ENCODE measurements at regions not wholly inside any gene's neighbourhood (a gene's known extent, or its start where the extent isn't known, plus 50 kb on each side); places are given as distances from the start of the nearest gene placed in this dataset.

DNA sequence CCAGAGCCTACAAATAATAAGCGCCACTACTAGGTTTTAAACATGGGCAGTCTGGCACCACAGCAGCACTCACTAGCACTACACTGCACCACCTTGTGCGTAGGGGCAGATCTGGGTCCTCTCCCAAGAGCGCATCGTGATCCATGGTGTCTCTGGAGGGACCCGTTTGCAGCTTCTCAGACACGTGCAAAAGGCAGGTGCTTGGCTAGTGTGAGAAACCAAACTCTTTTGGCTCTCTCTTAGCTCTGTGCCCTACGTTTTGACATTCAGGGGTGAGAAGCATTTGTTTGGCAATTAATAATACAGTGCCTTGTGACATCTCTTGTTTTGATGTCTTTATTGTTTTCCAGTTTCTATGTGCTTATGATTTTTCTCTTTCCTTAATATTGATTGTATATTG lies 75.4 kb upstream of the EGFLAM start:
- TF ChIP-seq, protein P1, sequence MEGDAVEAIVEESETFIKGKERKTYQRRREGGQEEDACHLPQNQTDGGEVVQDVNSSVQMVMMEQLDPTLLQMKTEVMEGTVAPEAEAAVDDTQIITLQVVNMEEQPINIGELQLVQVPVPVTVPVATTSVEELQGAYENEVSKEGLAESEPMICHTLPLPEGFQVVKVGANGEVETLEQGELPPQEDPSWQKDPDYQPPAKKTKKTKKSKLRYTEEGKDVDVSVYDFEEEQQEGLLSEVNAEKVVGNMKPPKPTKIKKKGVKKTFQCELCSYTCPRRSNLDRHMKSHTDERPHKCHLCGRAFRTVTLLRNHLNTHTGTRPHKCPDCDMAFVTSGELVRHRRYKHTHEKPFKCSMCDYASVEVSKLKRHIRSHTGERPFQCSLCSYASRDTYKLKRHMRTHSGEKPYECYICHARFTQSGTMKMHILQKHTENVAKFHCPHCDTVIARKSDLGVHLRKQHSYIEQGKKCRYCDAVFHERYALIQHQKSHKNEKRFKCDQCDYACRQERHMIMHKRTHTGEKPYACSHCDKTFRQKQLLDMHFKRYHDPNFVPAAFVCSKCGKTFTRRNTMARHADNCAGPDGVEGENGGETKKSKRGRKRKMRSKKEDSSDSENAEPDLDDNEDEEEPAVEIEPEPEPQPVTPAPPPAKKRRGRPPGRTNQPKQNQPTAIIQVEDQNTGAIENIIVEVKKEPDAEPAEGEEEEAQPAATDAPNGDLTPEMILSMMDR (IDR thresholded peaks at IDR 0.05), result no peak
- TF ChIP-seq POLR2AphosphoS5 (IDR thresholded peaks at IDR 0.05), result no peak
- TF ChIP-seq POLR2A (IDR thresholded peaks at IDR 0.05; ENCODE audit: low read depth), result no peak
